HAP-1 (cell line): ENCODE measurements at regions not wholly inside any gene's neighbourhood (a gene's known extent, or its start where the extent isn't known, plus 50 kb on each side); places are given as distances from the start of the nearest gene placed in this dataset.
"Not testable (repeated sequence)": the region's sequence is repeated elsewhere in the genome, so short reads cannot be mapped to it uniquely, and the experiment has no call there.

ENCODE experiments used
- DNase-seq, 2 experiments: peaks; one replicate each; pipeline ENCODE4 v3.0.0-alpha.2; 2016 to 2020; ENCODE audit warnings: low spot score in 2 of 2
- H3K27me3 ChIP-seq: fragments of 250-450 bp; sonication (Bioruptor Pico); 2 replicates; pipeline ENCODE4 v1.5.1; 2020; ENCODE audit warnings: low read depth, mild to moderate bottlenecking, moderate library complexity
- H3K36me3 ChIP-seq: fragments of 250-450 bp; sonication (Bioruptor Pico); replicated peaks from 2 replicates; pipeline ENCODE4 v1.5.1; 2020; ENCODE audit warnings: mild to moderate bottlenecking
- H3K4me1 ChIP-seq: fragments of 250-450 bp; sonication (Bioruptor Pico); 2 replicates; pipeline ENCODE4 v1.5.1; 2020; ENCODE audit warnings: mild to moderate bottlenecking
- H3K4me3 ChIP-seq: fragments of 250-450 bp; sonication (Bioruptor Pico); 2 replicates; pipeline ENCODE4 v1.5.1; 2020; ENCODE audit warnings: mild to moderate bottlenecking, moderate library complexity
- H3K9me3 ChIP-seq: fragments of 250-450 bp; sonication (Bioruptor Pico); 2 replicates; pipeline ENCODE4 v1.5.1; 2020; ENCODE audit warnings: mild to moderate bottlenecking, moderate library complexity
- in situ Hi-C: fragments of 300-500 bp; cut with MboI; formaldehyde crosslinking; loops from 3 replicates; pipeline ENCODE4 v1.14.3; 2020; ENCODE audit warnings: low sequenced_read_pairs, inconsistent platforms, mixed read lengths

- no peak overlapping the region for H3K4me3 ChIP-seq
- no peaks in the 10 kb centered on the region for H3K36me3 ChIP-seq
- H3K4me1 ChIP-seq = no peaks in the 10 kb centered on the region
- in situ Hi-C loops = no loop called here
- no peaks in the 10 kb centered on the region for H3K27me3 ChIP-seq
- no peak for DNase-seq
- no peaks in the 10 kb centered on the region for H3K9me3 ChIP-seq
These were observed 356.5 kb upstream of the ZNF32 start for GRCh38 chr10:44004913-44005787.

- no peak overlapping the region for H3K4me3 ChIP-seq
- DNase-seq = no peak
- in situ Hi-C loops = no loop called here
These were observed 349.5 kb upstream of the ZNF32 start for GRCh38 chr10:43998021-43998809.

GRCh38 chr10:43997330-43997729 lies 348.6 kb upstream of the ZNF32 start:
- H3K27me3 ChIP-seq = no peaks in the 10 kb centered on the region
- no peaks in the 10 kb centered on the region; the same call in 1 of the 2 replicates for H3K9me3 ChIP-seq
- no peaks in the 10 kb centered on the region for H3K4me1 ChIP-seq
- no peak for DNase-seq
- in situ Hi-C loops = no loop called here
- no peak overlapping the region for H3K4me3 ChIP-seq
- no peaks in the 10 kb centered on the region for H3K36me3 ChIP-seq

More at GRCh38 chr10:43998021-43998809, 349.5 kb upstream of the ZNF32 start:
- no peaks in the 10 kb centered on the region for H3K4me1 ChIP-seq
- no peaks in the 10 kb centered on the region for H3K27me3 ChIP-seq
- H3K36me3 ChIP-seq = no peaks in the 10 kb centered on the region
- no peaks in the 10 kb centered on the region; the same call in 1 of the 2 replicates for H3K9me3 ChIP-seq

- Histone ChIP-seq H3K27me3 (no peaks in the 10 kb centered on the region), H3K4me1 (no peaks in the 10 kb centered on the region), H3K36me3 (no peaks in the 10 kb centered on the region), H3K9me3 (no peaks in the 10 kb centered on the region; the same call in 1 of the 2 replicates), H3K4me3 (no peak overlapping the region)
- in situ Hi-C loops = no loop called here
- no peak for DNase-seq
These were observed 345.9 kb upstream of the ZNF32 start for GRCh38 chr10:43994539-43994938.

- H3K27me3 ChIP-seq, DNase-seq, H3K4me1 ChIP-seq, H3K36me3 ChIP-seq, H3K9me3 ChIP-seq, H3K4me3 ChIP-seq, in situ Hi-C loops: not testable (repeated sequence)
These were observed 344.1 kb upstream of the ZNF32 start for GRCh38 chr10:43992816-43993215.

GRCh38 chr10:43986374-43986773 lies 337.7 kb upstream of the ZNF32 start:
- in situ Hi-C loops = no loop called here
- no peak overlapping the region for H3K4me3 ChIP-seq
- no peaks in the 10 kb centered on the region for H3K36me3 ChIP-seq
- H3K27me3 ChIP-seq = no peaks in the 10 kb centered on the region
- DNase-seq = no peak
- H3K4me1 ChIP-seq = no peaks in the 10 kb centered on the region
- no peaks in the 10 kb centered on the region; the same call in 1 of the 2 replicates for H3K9me3 ChIP-seq

- H3K27me3 ChIP-seq = no peaks in the 10 kb centered on the region
- no peaks in the 10 kb centered on the region; the same call in 1 of the 2 replicates for H3K9me3 ChIP-seq
- in situ Hi-C loops = no loop called here
- H3K4me1 ChIP-seq = no peaks in the 10 kb centered on the region
- no peaks in the 10 kb centered on the region for H3K36me3 ChIP-seq
- H3K4me3 ChIP-seq = no peak overlapping the region
- DNase-seq = no peak
These were observed 337.3 kb upstream of the ZNF32 start for GRCh38 chr10:43985941-43986340.

GRCh38 chr10:43983856-43984271 lies 335.2 kb upstream of the ZNF32 start:
- Histone ChIP-seq H3K4me3 (no peak overlapping the region), H3K36me3 (no peaks in the 10 kb centered on the region), H3K27me3 (no peaks in the 10 kb centered on the region), H3K4me1 (no peaks in the 10 kb centered on the region), H3K9me3 (no peaks in the 10 kb centered on the region; the same call in 1 of the 2 replicates)
- no peak for DNase-seq
- in situ Hi-C loops = no loop called here

GRCh38 chr10:43983405-43983804 lies 334.7 kb upstream of the ZNF32 start:
- Histone ChIP-seq H3K4me3 (no peak overlapping the region), H3K9me3 (no peaks in the 10 kb centered on the region; the same call in 1 of the 2 replicates), H3K36me3 (no peaks in the 10 kb centered on the region), H3K27me3 (no peaks in the 10 kb centered on the region), H3K4me1 (no peaks in the 10 kb centered on the region)
- in situ Hi-C loops = no loop called here
- no peak for DNase-seq

GRCh38 chr10:43982250-43982649 lies 333.6 kb upstream of the ZNF32 start:
- no peaks in the 10 kb centered on the region for H3K36me3 ChIP-seq
- H3K4me3 ChIP-seq = no peak overlapping the region
- no peaks in the 10 kb centered on the region; the same call in 1 of the 2 replicates for H3K9me3 ChIP-seq
- no peaks in the 10 kb centered on the region for H3K27me3 ChIP-seq
- no peaks in the 10 kb centered on the region for H3K4me1 ChIP-seq
- DNase-seq = no peak
- in situ Hi-C loops = no loop called here

- Histone ChIP-seq H3K4me3 (no peak overlapping the region), H3K4me1 (no peaks in the 10 kb centered on the region), H3K9me3 (no peaks in the 10 kb centered on the region; the same call in 1 of the 2 replicates), H3K36me3 (no peaks in the 10 kb centered on the region), H3K27me3 (no peaks in the 10 kb centered on the region)
- no peak for DNase-seq
- in situ Hi-C loops = no loop called here
These were observed 333.0 kb upstream of the ZNF32 start for GRCh38 chr10:43981696-43982095.

GRCh38 chr10:43981232-43981631 lies 332.6 kb upstream of the ZNF32 start:
- in situ Hi-C loops = no loop called here
- DNase-seq = no peak
- no peak overlapping the region for H3K4me3 ChIP-seq

GRCh38 chr10:43980715-43981114 lies 332.0 kb upstream of the ZNF32 start:
- H3K27me3 ChIP-seq = no peaks in the 10 kb centered on the region
- H3K4me3 ChIP-seq = no peak overlapping the region
- H3K36me3 ChIP-seq = no peaks in the 10 kb centered on the region
- H3K9me3 ChIP-seq = no peaks in the 10 kb centered on the region; the same call in 1 of the 2 replicates
- H3K4me1 ChIP-seq = no peaks in the 10 kb centered on the region
- DNase-seq = no peak
- in situ Hi-C loops = no loop called here

More at GRCh38 chr10:43981232-43981631, 332.6 kb upstream of the ZNF32 start:
- H3K36me3 ChIP-seq = no peaks in the 10 kb centered on the region
- no peaks in the 10 kb centered on the region for H3K4me1 ChIP-seq
- no peaks in the 10 kb centered on the region; the same call in 1 of the 2 replicates for H3K9me3 ChIP-seq
- no peaks in the 10 kb centered on the region for H3K27me3 ChIP-seq

GRCh38 chr10:43980313-43980712 lies 331.6 kb upstream of the ZNF32 start:
- no peaks in the 10 kb centered on the region for H3K36me3 ChIP-seq
- DNase-seq = no peak
- in situ Hi-C loops = no loop called here
- no peaks in the 10 kb centered on the region; the same call in 1 of the 2 replicates for H3K9me3 ChIP-seq
- H3K27me3 ChIP-seq = no peaks in the 10 kb centered on the region
- H3K4me3 ChIP-seq = no peak overlapping the region
- H3K4me1 ChIP-seq = no peaks in the 10 kb centered on the region
